ENCODE measurements at regions not wholly inside any gene's neighbourhood (a gene's known extent, or its start where the extent isn't known, plus 50 kb on each side); places are given as distances from the start of the nearest gene placed in this dataset.

GRCh38 chr17:54404259-54404658 lies 496.4 kb upstream of the TOM1L1 start:
- TF ChIP-seq POLR2A (IDR thresholded peaks at IDR 0.05; ENCODE audit: low read depth, low read length) (no peak), TAF1 (IDR thresholded peaks at IDR 0.05; ENCODE audit: borderline replicate concordance, low read depth, low read length) (no peak), POLR2AphosphoS5 (IDR thresholded peaks at IDR 0.05; ENCODE audit: low read depth, low read length) (no peak)

Data from GM12892 (cell line).